ENCODE measurements at regions not wholly inside any gene's neighbourhood (a gene's known extent, or its start where the extent isn't known, plus 50 kb on each side); places are given as distances from the start of the nearest gene placed in this dataset.

DNA sequence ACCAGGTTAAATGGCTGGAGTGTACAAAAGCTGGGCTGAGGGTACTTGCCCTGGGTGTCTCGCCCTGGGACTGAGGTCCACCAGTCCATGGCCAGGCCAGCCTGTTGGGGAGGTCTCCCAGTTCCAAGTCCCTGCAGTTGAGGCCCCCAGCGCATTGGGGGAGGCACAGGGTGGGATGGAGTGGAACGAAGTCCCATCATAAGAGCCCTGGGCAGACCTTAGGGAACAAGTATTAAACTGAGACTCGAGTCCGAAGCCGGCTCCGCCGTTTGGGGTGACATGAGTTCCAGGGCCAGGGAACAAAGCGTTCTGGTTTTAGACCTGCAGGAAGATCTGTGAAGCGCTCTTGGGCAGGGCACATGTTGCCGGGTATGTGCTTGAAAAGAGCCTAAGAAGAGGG lies 84.7 kb downstream of the ALG10 start:
- Histone ChIP-seq H4K20me1 (ENCODE audit: control insufficient read depth, insufficient read depth) (no peaks in the 10 kb centered on the region), H3K79me2 (ENCODE audit: control insufficient read depth, insufficient read depth, low read length) (no peaks in the 10 kb centered on the region), H3K27ac (ENCODE audit: control insufficient read depth, insufficient read depth) (no peak overlapping the region), H3K4me3 (no peak overlapping the region), H2AFZ (ENCODE audit: control insufficient read depth, low read depth, low read length) (no peak overlapping the region), H3K27me3 (replicated peaks in 1 of 2; ENCODE audit: control insufficient read depth in 2 of 2, insufficient read depth in 2 of 2, low read length in 1 of 2) (no peaks in the 10 kb centered on the region), H3K36me3 (ENCODE audit: control insufficient read depth in 2 of 2, insufficient read depth in 2 of 2, low read length in 1 of 2) (no peaks in the 10 kb centered on the region), H3K9ac (ENCODE audit: control insufficient read depth, insufficient read depth, low read length) (no peak overlapping the region), H3K4me1 (ENCODE audit: control insufficient read depth, insufficient read depth, low read length) (no peaks in the 10 kb centered on the region), H3K9me3 (replicated peaks; ENCODE audit: control insufficient read depth, insufficient read depth, low read length) (no peaks in the 10 kb centered on the region; the same call in 1 of the 3 replicates), H3K4me2 (ENCODE audit: control insufficient read depth, insufficient read depth) (no peak overlapping the region)
- SMC1A ChIA-PET (ENCODE audit: uncharacterized antibody, unreplicated experiment), result no interaction called here
- intact Hi-C loops (cut with micrococcal nuclease; ENCODE audit: unreplicated experiment), result no loop called here
- TF ChIP-seq PAX8 (IDR thresholded peaks at IDR 0.05), result no peak
- TF ChIP-seq, protein P1, sequence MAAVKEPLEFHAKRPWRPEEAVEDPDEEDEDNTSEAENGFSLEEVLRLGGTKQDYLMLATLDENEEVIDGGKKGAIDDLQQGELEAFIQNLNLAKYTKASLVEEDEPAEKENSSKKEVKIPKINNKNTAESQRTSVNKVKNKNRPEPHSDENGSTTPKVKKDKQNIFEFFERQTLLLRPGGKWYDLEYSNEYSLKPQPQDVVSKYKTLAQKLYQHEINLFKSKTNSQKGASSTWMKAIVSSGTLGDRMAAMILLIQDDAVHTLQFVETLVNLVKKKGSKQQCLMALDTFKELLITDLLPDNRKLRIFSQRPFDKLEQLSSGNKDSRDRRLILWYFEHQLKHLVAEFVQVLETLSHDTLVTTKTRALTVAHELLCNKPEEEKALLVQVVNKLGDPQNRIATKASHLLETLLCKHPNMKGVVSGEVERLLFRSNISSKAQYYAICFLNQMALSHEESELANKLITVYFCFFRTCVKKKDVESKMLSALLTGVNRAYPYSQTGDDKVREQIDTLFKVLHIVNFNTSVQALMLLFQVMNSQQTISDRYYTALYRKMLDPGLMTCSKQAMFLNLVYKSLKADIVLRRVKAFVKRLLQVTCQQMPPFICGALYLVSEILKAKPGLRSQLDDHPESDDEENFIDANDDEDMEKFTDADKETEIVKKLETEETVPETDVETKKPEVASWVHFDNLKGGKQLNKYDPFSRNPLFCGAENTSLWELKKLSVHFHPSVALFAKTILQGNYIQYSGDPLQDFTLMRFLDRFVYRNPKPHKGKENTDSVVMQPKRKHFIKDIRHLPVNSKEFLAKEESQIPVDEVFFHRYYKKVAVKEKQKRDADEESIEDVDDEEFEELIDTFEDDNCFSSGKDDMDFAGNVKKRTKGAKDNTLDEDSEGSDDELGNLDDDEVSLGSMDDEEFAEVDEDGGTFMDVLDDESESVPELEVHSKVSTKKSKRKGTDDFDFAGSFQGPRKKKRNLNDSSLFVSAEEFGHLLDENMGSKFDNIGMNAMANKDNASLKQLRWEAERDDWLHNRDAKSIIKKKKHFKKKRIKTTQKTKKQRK (IDR thresholded peaks at IDR 0.05; ENCODE audit: low read depth, low read length), result no peak
- BruUV-seq (replicated peaks), result no TSS peak
- CTCF ChIA-PET, result no interaction called here
- WGBS (ENCODE audit: insufficient coverage, insufficient replicate concordance, low lambda C conversion rate, missing lambda C conversion rate), result 68% methylated on average over 11 of the region's 11 CpGs
- ATAC-seq (no peak), DNase-seq (ENCODE audit: low read depth, low spot score) (no peak), FAIRE-seq (no peak)
- POLR2A ChIA-PET, result no interaction called here
- RAD21 ChIA-PET (ENCODE audit: unreplicated experiment), result no interaction called here
- in situ Hi-C loops (cut with MboI), result loop anchor here (25.0 kb wide), 1 partner anchor 255 kb away; no protein-coding TSS in a partner anchor

DNA sequence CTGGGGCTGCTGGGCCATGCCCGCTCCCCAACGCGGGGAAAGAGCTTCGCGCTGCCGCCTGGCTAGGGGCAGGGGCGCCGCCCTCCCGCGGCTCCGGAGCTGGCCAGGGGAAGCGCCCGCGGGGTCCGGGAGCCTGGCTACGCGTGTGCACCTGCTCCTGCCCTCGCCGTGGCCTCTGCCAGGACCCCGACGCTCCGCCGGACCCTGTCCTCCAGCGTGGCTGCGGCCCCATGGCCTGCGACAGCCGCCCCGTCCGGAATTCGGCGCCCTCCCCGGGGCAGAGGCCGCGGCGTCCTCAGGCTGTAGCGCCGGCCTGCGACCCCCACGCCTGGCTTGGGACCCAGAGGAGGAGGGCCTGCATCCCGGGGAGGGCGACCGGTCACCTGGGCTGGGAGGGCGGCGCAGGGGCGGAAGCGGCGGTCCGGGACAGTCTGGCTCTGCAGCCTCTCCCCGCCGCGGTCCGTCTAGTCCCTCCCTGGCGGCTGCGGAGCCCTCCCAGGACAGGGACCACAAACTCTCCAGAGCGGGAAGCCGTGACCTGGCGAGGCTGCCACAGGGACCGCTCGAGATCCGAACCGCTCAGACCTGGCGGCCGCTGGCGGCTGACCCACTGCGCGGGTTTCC lies 85.6 kb downstream of the ALG10 start:
- no peak overlapping the region for H3K9ac ChIP-seq (ENCODE audit: control insufficient read depth, insufficient read depth, low read length)
- in situ Hi-C loops (cut with MboI), result loop anchor here (25.0 kb wide), 1 partner anchor 254 kb away; no protein-coding TSS in a partner anchor
- no peak overlapping the region for H3K27ac ChIP-seq (ENCODE audit: control insufficient read depth, insufficient read depth)
- ChIA-PET CTCF (no interaction called here), POLR2A (no interaction called here), RAD21 (ENCODE audit: unreplicated experiment) (no interaction called here), SMC1A (ENCODE audit: uncharacterized antibody, unreplicated experiment) (no interaction called here)
- no peaks in the 10 kb centered on the region for H3K36me3 ChIP-seq (ENCODE audit: control insufficient read depth in 2 of 2, insufficient read depth in 2 of 2, low read length in 1 of 2)
- no peaks in the 10 kb centered on the region for H4K20me1 ChIP-seq (ENCODE audit: control insufficient read depth, insufficient read depth)
- no peak for FAIRE-seq
- H3K79me2 ChIP-seq (ENCODE audit: control insufficient read depth, insufficient read depth, low read length), result no peaks in the 10 kb centered on the region
- 79% methylated on average over 47 of the region's 66 CpGs for WGBS (ENCODE audit: insufficient coverage, insufficient replicate concordance, low lambda C conversion rate, missing lambda C conversion rate)
- no peak overlapping the region for H3K4me2 ChIP-seq (ENCODE audit: control insufficient read depth, insufficient read depth)
- no peak for ATAC-seq
- no TSS peak for BruUV-seq (replicated peaks)
- H3K4me1 ChIP-seq (ENCODE audit: control insufficient read depth, insufficient read depth, low read length), result no peaks in the 10 kb centered on the region
- intact Hi-C loops (cut with micrococcal nuclease; ENCODE audit: unreplicated experiment), result no loop called here
- H2AFZ ChIP-seq (ENCODE audit: control insufficient read depth, low read depth, low read length), result no peak overlapping the region
- H3K27me3 ChIP-seq (replicated peaks in 1 of 2; ENCODE audit: control insufficient read depth in 2 of 2, insufficient read depth in 2 of 2, low read length in 1 of 2), result no peaks in the 10 kb centered on the region
- DNase-seq (ENCODE audit: low read depth, low spot score), result no peak
- H3K4me3 ChIP-seq, result no peak overlapping the region
- no peaks in the 10 kb centered on the region; the same call in 1 of the 3 replicates for H3K9me3 ChIP-seq (replicated peaks; ENCODE audit: control insufficient read depth, insufficient read depth, low read length)
- no peak for TF ChIP-seq MEF2A (IDR thresholded peaks at IDR 0.05; ENCODE audit: insufficient read depth, low read depth, low read length)
- no peak for TF ChIP-seq JUNB (IDR thresholded peaks at IDR 0.05)
- TF ChIP-seq, protein P2, sequence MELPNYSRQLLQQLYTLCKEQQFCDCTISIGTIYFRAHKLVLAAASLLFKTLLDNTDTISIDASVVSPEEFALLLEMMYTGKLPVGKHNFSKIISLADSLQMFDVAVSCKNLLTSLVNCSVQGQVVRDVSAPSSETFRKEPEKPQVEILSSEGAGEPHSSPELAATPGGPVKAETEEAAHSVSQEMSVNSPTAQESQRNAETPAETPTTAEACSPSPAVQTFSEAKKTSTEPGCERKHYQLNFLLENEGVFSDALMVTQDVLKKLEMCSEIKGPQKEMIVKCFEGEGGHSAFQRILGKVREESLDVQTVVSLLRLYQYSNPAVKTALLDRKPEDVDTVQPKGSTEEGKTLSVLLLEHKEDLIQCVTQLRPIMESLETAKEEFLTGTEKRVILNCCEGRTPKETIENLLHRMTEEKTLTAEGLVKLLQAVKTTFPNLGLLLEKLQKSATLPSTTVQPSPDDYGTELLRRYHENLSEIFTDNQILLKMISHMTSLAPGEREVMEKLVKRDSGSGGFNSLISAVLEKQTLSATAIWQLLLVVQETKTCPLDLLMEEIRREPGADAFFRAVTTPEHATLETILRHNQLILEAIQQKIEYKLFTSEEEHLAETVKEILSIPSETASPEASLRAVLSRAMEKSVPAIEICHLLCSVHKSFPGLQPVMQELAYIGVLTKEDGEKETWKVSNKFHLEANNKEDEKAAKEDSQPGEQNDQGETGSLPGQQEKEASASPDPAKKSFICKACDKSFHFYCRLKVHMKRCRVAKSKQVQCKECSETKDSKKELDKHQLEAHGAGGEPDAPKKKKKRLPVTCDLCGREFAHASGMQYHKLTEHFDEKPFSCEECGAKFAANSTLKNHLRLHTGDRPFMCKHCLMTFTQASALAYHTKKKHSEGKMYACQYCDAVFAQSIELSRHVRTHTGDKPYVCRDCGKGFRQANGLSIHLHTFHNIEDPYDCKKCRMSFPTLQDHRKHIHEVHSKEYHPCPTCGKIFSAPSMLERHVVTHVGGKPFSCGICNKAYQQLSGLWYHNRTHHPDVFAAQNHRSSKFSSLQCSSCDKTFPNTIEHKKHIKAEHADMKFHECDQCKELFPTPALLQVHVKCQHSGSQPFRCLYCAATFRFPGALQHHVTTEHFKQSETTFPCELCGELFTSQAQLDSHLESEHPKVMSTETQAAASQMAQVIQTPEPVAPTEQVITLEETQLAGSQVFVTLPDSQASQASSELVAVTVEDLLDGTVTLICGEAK (IDR thresholded peaks at IDR 0.05; ENCODE audit: borderline replicate concordance), result no peak
- TF ChIP-seq, protein P3, sequence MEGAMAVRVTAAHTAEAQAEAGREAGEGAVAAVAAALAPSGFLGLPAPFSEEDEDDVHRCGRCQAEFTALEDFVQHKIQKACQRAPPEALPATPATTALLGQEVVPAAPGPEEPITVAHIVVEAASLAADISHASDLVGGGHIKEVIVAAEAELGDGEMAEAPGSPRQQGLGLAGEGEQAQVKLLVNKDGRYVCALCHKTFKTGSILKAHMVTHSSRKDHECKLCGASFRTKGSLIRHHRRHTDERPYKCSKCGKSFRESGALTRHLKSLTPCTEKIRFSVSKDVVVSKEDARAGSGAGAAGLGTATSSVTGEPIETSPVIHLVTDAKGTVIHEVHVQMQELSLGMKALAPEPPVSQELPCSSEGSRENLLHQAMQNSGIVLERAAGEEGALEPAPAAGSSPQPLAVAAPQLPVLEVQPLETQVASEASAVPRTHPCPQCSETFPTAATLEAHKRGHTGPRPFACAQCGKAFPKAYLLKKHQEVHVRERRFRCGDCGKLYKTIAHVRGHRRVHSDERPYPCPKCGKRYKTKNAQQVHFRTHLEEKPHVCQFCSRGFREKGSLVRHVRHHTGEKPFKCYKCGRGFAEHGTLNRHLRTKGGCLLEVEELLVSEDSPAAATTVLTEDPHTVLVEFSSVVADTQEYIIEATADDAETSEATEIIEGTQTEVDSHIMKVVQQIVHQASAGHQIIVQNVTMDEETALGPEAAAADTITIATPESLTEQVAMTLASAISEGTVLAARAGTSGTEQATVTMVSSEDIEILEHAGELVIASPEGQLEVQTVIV (IDR thresholded peaks at IDR 0.05; ENCODE audit: borderline replicate concordance, partially characterized antibody), result no peak
